GM21423 (cell line): ENCODE measurements at regions not wholly inside any gene's neighbourhood (a gene's known extent, or its start where the extent isn't known, plus 50 kb on each side); places are given as distances from the start of the nearest gene placed in this dataset.
"Not testable (repeated sequence)": the region's sequence is repeated elsewhere in the genome, so short reads cannot be mapped to it uniquely, and the experiment has no call there.

Source experiments
- ATAC-seq: cut with Tn5 transposase; IDR thresholded peaks from one replicate; pipeline ENCODE4 v1.9.1; 2021; ENCODE audit warnings: mild to moderate bottlenecking, moderate library complexity; ENCODE audit not compliant: unreplicated experiment

- ATAC-seq: no peak
Measured at GRCh38 chr4:135464311-135464710, 1262.7 kb upstream of the PABPC4L start.

- ATAC-seq: not testable (repeated sequence)
Measured at GRCh38 chr4:135447598-135447997, 1246.0 kb upstream of the PABPC4L start.

GRCh38 chr4:135434936-135435335, 1233.3 kb upstream of the PABPC4L start:
- ATAC-seq: no peak

- no peak for ATAC-seq
Measured at GRCh38 chr4:135429528-135429927, 1227.9 kb upstream of the PABPC4L start.

GRCh38 chr4:135418353-135418752, 1216.8 kb upstream of the PABPC4L start:
- no peak for ATAC-seq

GRCh38 chr4:135412213-135412612, 1210.6 kb upstream of the PABPC4L start:
- ATAC-seq: no peak

GRCh38 chr4:135411251-135411650, 1209.7 kb upstream of the PABPC4L start:
- ATAC-seq: no peak

GRCh38 chr4:135409261-135409660, 1207.7 kb upstream of the PABPC4L start:
- not testable (repeated sequence) for ATAC-seq

- no peak for ATAC-seq
Measured at GRCh38 chr4:135408109-135408508, 1206.5 kb upstream of the PABPC4L start.

GRCh38 chr4:135406597-135406996, 1205.0 kb upstream of the PABPC4L start:
- ATAC-seq: not testable (repeated sequence)

GRCh38 chr4:135385830-135386581, 1184.4 kb upstream of the PABPC4L start:
- no peak for ATAC-seq

GRCh38 chr4:135383356-135384288, 1182.0 kb upstream of the PABPC4L start:
- no peak for ATAC-seq

GRCh38 chr4:135382280-135382959, 1180.8 kb upstream of the PABPC4L start:
- ATAC-seq: no peak

GRCh38 chr4:135372131-135372530, 1170.5 kb upstream of the PABPC4L start:
- no peak for ATAC-seq

GRCh38 chr4:135371137-135371536, 1169.5 kb upstream of the PABPC4L start:
- no peak for ATAC-seq

GRCh38 chr4:135368831-135369230, 1167.2 kb upstream of the PABPC4L start:
- ATAC-seq: no peak

GRCh38 chr4:135365065-135365464, 1163.5 kb upstream of the PABPC4L start:
- ATAC-seq: no peak

- ATAC-seq: no peak
Measured at GRCh38 chr4:135359128-135359527, 1157.5 kb upstream of the PABPC4L start.

GRCh38 chr4:135357091-135357490, 1155.5 kb upstream of the PABPC4L start:
- no peak for ATAC-seq

GRCh38 chr4:135354876-135355275, 1153.3 kb upstream of the PABPC4L start:
- no peak for ATAC-seq

GRCh38 chr4:135353008-135353407, 1151.4 kb upstream of the PABPC4L start:
- no peak for ATAC-seq
